ENCODE measurements at regions not wholly inside any gene's neighbourhood (a gene's known extent, or its start where the extent isn't known, plus 50 kb on each side); places are given as distances from the start of the nearest gene placed in this dataset.

- ATAC-seq (no peak), DNase-seq (no peak)
- Histone ChIP-seq H3K27ac (ENCODE audit: low read length) (no peak overlapping the region), H3K27me3 (ENCODE audit: control insufficient read depth, insufficient read depth, low read length) (no peaks in the 10 kb centered on the region), H3K4me3 (ENCODE audit: low read length) (no peak overlapping the region), H3K4me1 (ENCODE audit: control insufficient read depth, insufficient read depth, low read length) (peaks cover 4% of the 10 kb centered on the region), H3K9me3 (ENCODE audit: control insufficient read depth, insufficient read depth, low read length) (no peaks in the 10 kb centered on the region), H3K36me3 (ENCODE audit: control insufficient read depth, insufficient read depth, low read length) (no peaks in the 10 kb centered on the region)
- TF ChIP-seq CTCF (IDR thresholded peaks at IDR 0.05): no peak
- Mint-ChIP-seq H3K9me3 (no peaks in the 10 kb centered on the region), H3K4me1 (peaks cover 0 to 7% of the 10 kb centered on the region in 2 donors), H3K36me3 (no peaks in the 10 kb centered on the region), H3K27ac (no peak overlapping the region), H3K4me3 (no peak overlapping the region), H3K27me3 (ENCODE audit: low read depth in 2 of 2) (no peaks in the 10 kb centered on the region)
- intact Hi-C loops (cut with micrococcal nuclease): no loop called here
- 89% methylated on average over 4 of the region's 4 CpGs for WGBS (ENCODE audit: insufficient coverage)
Observed at GRCh38 chr1:2965676-2966075, 55.6 kb upstream of the ACTRT2 start.

- H3K27ac Mint-ChIP-seq: no peak overlapping the region
- TF ChIP-seq CTCF (IDR thresholded peaks at IDR 0.05): no peak
- Histone ChIP-seq H3K4me1 (ENCODE audit: control insufficient read depth, insufficient read depth, low read length) (peaks cover 4% of the 10 kb centered on the region), H3K9me3 (ENCODE audit: control insufficient read depth, insufficient read depth, low read length) (no peaks in the 10 kb centered on the region), H3K27ac (ENCODE audit: low read length) (no peak overlapping the region), H3K4me3 (ENCODE audit: low read length) (no peak overlapping the region), H3K27me3 (ENCODE audit: control insufficient read depth, insufficient read depth, low read length) (no peaks in the 10 kb centered on the region), H3K36me3 (ENCODE audit: control insufficient read depth, insufficient read depth, low read length) (no peaks in the 10 kb centered on the region)
- no peak overlapping the region for H3K4me3 Mint-ChIP-seq
- no peaks in the 10 kb centered on the region for H3K27me3 Mint-ChIP-seq (ENCODE audit: low read depth in 2 of 2)
- DNase-seq: no peak
- 93% methylated on average over 22 of the region's 25 CpGs for WGBS (ENCODE audit: insufficient coverage)
- H3K36me3 Mint-ChIP-seq: no peaks in the 10 kb centered on the region
- H3K4me1 Mint-ChIP-seq: peaks cover 0 to 7% of the 10 kb centered on the region in 2 donors
- ATAC-seq: no peak
- H3K9me3 Mint-ChIP-seq: no peaks in the 10 kb centered on the region
- intact Hi-C loops (cut with micrococcal nuclease): no loop called here
Observed at GRCh38 chr1:2966449-2967328, 54.6 kb upstream of the ACTRT2 start.

- intact Hi-C loops (cut with micrococcal nuclease): no loop called here
- no peak for ATAC-seq
- 93% methylated on average over 15 of the region's 15 CpGs for WGBS (ENCODE audit: insufficient coverage)
- Histone ChIP-seq H3K4me1 (ENCODE audit: control insufficient read depth, insufficient read depth, low read length) (peaks cover 4% of the 10 kb centered on the region), H3K36me3 (ENCODE audit: control insufficient read depth, insufficient read depth, low read length) (no peaks in the 10 kb centered on the region), H3K27me3 (ENCODE audit: control insufficient read depth, insufficient read depth, low read length) (no peaks in the 10 kb centered on the region), H3K4me3 (ENCODE audit: low read length) (no peak overlapping the region), H3K9me3 (ENCODE audit: control insufficient read depth, insufficient read depth, low read length) (no peaks in the 10 kb centered on the region), H3K27ac (ENCODE audit: low read length) (no peak overlapping the region)
- H3K9me3 Mint-ChIP-seq: no peaks in the 10 kb centered on the region
- no peaks in the 10 kb centered on the region for H3K27me3 Mint-ChIP-seq (ENCODE audit: low read depth in 2 of 2)
- DNase-seq: no peak
- H3K36me3 Mint-ChIP-seq: no peaks in the 10 kb centered on the region
- no peak overlapping the region for H3K4me3 Mint-ChIP-seq
- H3K27ac Mint-ChIP-seq: no peak overlapping the region
- H3K4me1 Mint-ChIP-seq: peaks cover 0 to 7% of the 10 kb centered on the region in 2 donors
- TF ChIP-seq CTCF (IDR thresholded peaks at IDR 0.05): no peak
Observed at GRCh38 chr1:2967329-2967725, 53.9 kb upstream of the ACTRT2 start.

- Mint-ChIP-seq H3K27ac (no peak overlapping the region), H3K27me3 (ENCODE audit: low read depth in 2 of 2) (no peaks in the 10 kb centered on the region), H3K4me3 (no peak overlapping the region), H3K9me3 (no peaks in the 10 kb centered on the region), H3K4me1 (peaks cover 3 to 7% of the 10 kb centered on the region in 2 donors), H3K36me3 (no peaks in the 10 kb centered on the region)
- H3K9me3 ChIP-seq (ENCODE audit: control insufficient read depth, insufficient read depth, low read length): no peaks in the 10 kb centered on the region
- no peak for TF ChIP-seq CTCF (IDR thresholded peaks at IDR 0.05)
- ATAC-seq (no peak), DNase-seq (no peak)
- H3K27ac ChIP-seq (ENCODE audit: low read length): no peak overlapping the region
- no peak overlapping the region for H3K4me3 ChIP-seq (ENCODE audit: low read length)
- WGBS (ENCODE audit: insufficient coverage): 91% methylated on average over 9 of the region's 10 CpGs
- peaks cover 7% of the 10 kb centered on the region for H3K4me1 ChIP-seq (ENCODE audit: control insufficient read depth, insufficient read depth, low read length)
- H3K36me3 ChIP-seq (ENCODE audit: control insufficient read depth, insufficient read depth, low read length): no peaks in the 10 kb centered on the region
- intact Hi-C loops (cut with micrococcal nuclease): no loop called here
- H3K27me3 ChIP-seq (ENCODE audit: control insufficient read depth, insufficient read depth, low read length): no peaks in the 10 kb centered on the region
Observed at GRCh38 chr1:2967881-2968280, 53.4 kb upstream of the ACTRT2 start.

Measured in natural killer cell (primary cell).